ENCODE measurements at regions not wholly inside any gene's neighbourhood (a gene's known extent, or its start where the extent isn't known, plus 50 kb on each side); places are given as distances from the start of the nearest gene placed in this dataset.

GRCh38 chrX:45421806-45422205 lies 221.1 kb upstream of the DIPK2B start:
- TF ChIP-seq CTCF (IDR thresholded peaks at IDR 0.05; ENCODE audit: insufficient read depth, low read length) = no peak
- TF ChIP-seq REST (IDR thresholded peaks at IDR 0.05; ENCODE audit: insufficient replicate concordance, low read depth) = no peak
- no peak for TF ChIP-seq POLR2AphosphoS5 (IDR thresholded peaks at IDR 0.05; ENCODE audit: low read depth)
- no peak for TF ChIP-seq GABPA (IDR thresholded peaks at IDR 0.05; ENCODE audit: low read depth)
- no peak for TF ChIP-seq SPI1 (IDR thresholded peaks at IDR 0.05; ENCODE audit: borderline replicate concordance, low read depth)
